ENCODE measurements at regions not wholly inside any gene's neighbourhood (a gene's known extent, or its start where the extent isn't known, plus 50 kb on each side); places are given as distances from the start of the nearest gene placed in this dataset.
"Not testable (repeated sequence)": the region's sequence is repeated elsewhere in the genome, so short reads cannot be mapped to it uniquely, and the experiment has no call there.

GRCh38 chr6:9292975-9293374, 857.6 kb upstream of the SLC35B3 start:
- Histone ChIP-seq H3K27ac (ENCODE audit: low read length) (no peak overlapping the region), H3K36me3 (ENCODE audit: control insufficient read depth, insufficient read depth, low read length) (no peaks in the 10 kb centered on the region), H3K9me3 (ENCODE audit: control insufficient read depth, insufficient read depth, low read depth, low read length) (no peaks in the 10 kb centered on the region), H3K27me3 (ENCODE audit: control insufficient read depth, insufficient read depth, low read length) (no peaks in the 10 kb centered on the region), H3K4me1 (ENCODE audit: control insufficient read depth, insufficient read depth, low read length) (no peaks in the 10 kb centered on the region), H3K4me3 (ENCODE audit: low read depth in 2 of 2, low read length in 2 of 2) (no peak overlapping the region)
- intact Hi-C loops (cut with micrococcal nuclease; ENCODE audit: unreplicated experiment): no loop called here
- ATAC-seq (no peak), DNase-seq (ENCODE audit: low read depth, low spot score) (no peak)
- CTCF ChIA-PET: no interaction called here
- BruUV-seq (replicated peaks): no TSS peak
- POLR2A ChIA-PET: no interaction called here
- in situ Hi-C loops (cut with HindIII; ENCODE audit: low pct_unique_long_range_greater_than_20kb, low sequenced_read_pairs): no loop called here
- TF ChIP-seq REST (IDR thresholded peaks at IDR 0.05; ENCODE audit: insufficient read depth in 1 of 2, low read depth in 2 of 2, low read length in 1 of 2) (no peak), CTCF (IDR thresholded peaks at IDR 0.05) (no peak), TCF7L2 (IDR thresholded peaks at IDR 0.05; ENCODE audit: low read depth, low read length) (no peak), SIN3A (IDR thresholded peaks at IDR 0.05; ENCODE audit: borderline replicate concordance, insufficient read depth, low read depth, low read length) (no peak), POLR2AphosphoS5 (IDR thresholded peaks at IDR 0.05; ENCODE audit: low read depth, low read length) (no peak)

- H3K27me3 ChIP-seq (ENCODE audit: control insufficient read depth, insufficient read depth, low read length); CTCF ChIA-PET; H3K36me3 ChIP-seq (ENCODE audit: control insufficient read depth, insufficient read depth, low read length); in situ Hi-C loops (cut with HindIII; ENCODE audit: low pct_unique_long_range_greater_than_20kb, low sequenced_read_pairs); ATAC-seq; H3K4me1 ChIP-seq (ENCODE audit: control insufficient read depth, insufficient read depth, low read length); POLR2A ChIA-PET; DNase-seq (ENCODE audit: low read depth, low spot score); intact Hi-C loops (cut with micrococcal nuclease; ENCODE audit: unreplicated experiment); H3K9me3 ChIP-seq (ENCODE audit: control insufficient read depth, insufficient read depth, low read depth, low read length); BruUV-seq (replicated peaks); H3K27ac ChIP-seq (ENCODE audit: low read length); H3K4me3 ChIP-seq (ENCODE audit: low read depth in 2 of 2, low read length in 2 of 2): not testable (repeated sequence)
These were observed 855.0 kb upstream of the SLC35B3 start for GRCh38 chr6:9290342-9290741.

GRCh38 chr6:9272671-9273070, 837.3 kb upstream of the SLC35B3 start:
- POLR2A ChIA-PET: no interaction called here

More at GRCh38 chr6:9272671-9273070, 837.3 kb upstream of the SLC35B3 start:
- no peak for ATAC-seq
- intact Hi-C loops (cut with micrococcal nuclease; ENCODE audit: unreplicated experiment) (no loop called here), in situ Hi-C loops (cut with HindIII; ENCODE audit: low pct_unique_long_range_greater_than_20kb, low sequenced_read_pairs) (no loop called here)
- CTCF ChIA-PET: no interaction called here
- no TSS peak for BruUV-seq (replicated peaks)
- no peak overlapping the region for H3K27ac ChIP-seq (ENCODE audit: low read length)
- DNase-seq (ENCODE audit: low read depth, low spot score): no peak
- TF ChIP-seq CTCF (IDR thresholded peaks at IDR 0.05) (no peak), POLR2AphosphoS5 (IDR thresholded peaks at IDR 0.05; ENCODE audit: low read depth, low read length) (no peak), SIN3A (IDR thresholded peaks at IDR 0.05; ENCODE audit: borderline replicate concordance, insufficient read depth, low read depth, low read length) (no peak), TCF7L2 (IDR thresholded peaks at IDR 0.05; ENCODE audit: low read depth, low read length) (no peak), REST (IDR thresholded peaks at IDR 0.05; ENCODE audit: insufficient read depth in 1 of 2, low read depth in 2 of 2, low read length in 1 of 2) (no peak)
- peaks cover 3% of the 10 kb centered on the region for H3K9me3 ChIP-seq (ENCODE audit: control insufficient read depth, insufficient read depth, low read depth, low read length)
- H3K4me1 ChIP-seq (ENCODE audit: control insufficient read depth, insufficient read depth, low read length): no peaks in the 10 kb centered on the region
- no peaks in the 10 kb centered on the region for H3K27me3 ChIP-seq (ENCODE audit: control insufficient read depth, insufficient read depth, low read length)
- no peaks in the 10 kb centered on the region for H3K36me3 ChIP-seq (ENCODE audit: control insufficient read depth, insufficient read depth, low read length)
- H3K4me3 ChIP-seq (ENCODE audit: low read depth in 2 of 2, low read length in 2 of 2): no peak overlapping the region

All from Panc1 (cell line).